Mucosa of rectum (tissue), 2 donors: ENCODE measurements at regions not wholly inside any gene's neighbourhood (a gene's known extent, or its start where the extent isn't known, plus 50 kb on each side); places are given as distances from the start of the nearest gene placed in this dataset.
"Not testable (repeated sequence)": the region's sequence is repeated elsewhere in the genome, so short reads cannot be mapped to it uniquely, and the experiment has no call there.

Experiments used
- H3K27ac ChIP-seq, 2 donors: one replicate each; pipeline ENCODE4 v1.7.0; 2013; ENCODE audit warnings: inconsistent platforms in 2 of 2, low read depth in 2 of 2, low read length in 2 of 2
- H3K27me3 ChIP-seq, 2 donors: one replicate each; pipeline ENCODE4 v1.7.0; 2013; ENCODE audit warnings: low read length in 2 of 2; ENCODE audit not compliant: control insufficient read depth in 2 of 2, insufficient read depth in 2 of 2
- H3K36me3 ChIP-seq, 2 donors: one replicate each; pipeline ENCODE4 v1.7.0; 2013; ENCODE audit warnings: low read length in 2 of 2; ENCODE audit not compliant: control insufficient read depth in 2 of 2, insufficient read depth in 2 of 2
- H3K4me1 ChIP-seq, 2 donors: one replicate each; pipeline ENCODE4 v1.7.0; 2013; ENCODE audit warnings: low read length in 2 of 2, mild to moderate bottlenecking in 1 of 2; ENCODE audit not compliant: control insufficient read depth in 2 of 2, insufficient read depth in 2 of 2
- H3K4me3 ChIP-seq, 2 donors: one replicate each; pipeline ENCODE4 v1.7.0; 2013; ENCODE audit warnings: low read length in 2 of 2
- H3K9ac ChIP-seq, 2 donors: one replicate each; pipeline ENCODE4 v1.7.0; 2013; ENCODE audit warnings: low read length in 2 of 2, low read depth in 1 of 2, mild to moderate bottlenecking in 1 of 2
- H3K9me3 ChIP-seq, 2 donors: one replicate each; pipeline ENCODE4 v1.7.0; 2013; ENCODE audit warnings: low read length in 2 of 2; ENCODE audit not compliant: control insufficient read depth in 2 of 2
- donor health status: healthy.
- donor health status: Normal muscosa, but diverticular disease.

GRCh38 chr21:14829685-14830084, 235.1 kb downstream of the NRIP1 start:
- H3K9me3 ChIP-seq: no peaks in the 10 kb centered on the region
- H3K4me1 ChIP-seq: no peaks in the 10 kb centered on the region
- H3K4me3 ChIP-seq: no peak overlapping the region
- H3K27me3 ChIP-seq: no peaks in the 10 kb centered on the region
- no peaks in the 10 kb centered on the region for H3K36me3 ChIP-seq
- no peak overlapping the region for H3K27ac ChIP-seq
- no peak overlapping the region for H3K9ac ChIP-seq

GRCh38 chr21:14827468-14827867, 237.3 kb downstream of the NRIP1 start:
- no peak overlapping the region for H3K9ac ChIP-seq
- no peaks in the 10 kb centered on the region for H3K27me3 ChIP-seq
- H3K27ac ChIP-seq: no peak overlapping the region
- H3K9me3 ChIP-seq: no peaks in the 10 kb centered on the region
- H3K4me1 ChIP-seq: no peaks in the 10 kb centered on the region
- no peak overlapping the region for H3K4me3 ChIP-seq
- H3K36me3 ChIP-seq: no peaks in the 10 kb centered on the region

- Histone ChIP-seq H3K27me3 (no peaks in the 10 kb centered on the region), H3K9ac (no peak overlapping the region), H3K27ac (no peak overlapping the region), H3K36me3 (no peaks in the 10 kb centered on the region), H3K4me3 (no peak overlapping the region), H3K9me3 (no peaks in the 10 kb centered on the region), H3K4me1 (no peaks in the 10 kb centered on the region)
Measured at GRCh38 chr21:14826630-14827029, 238.2 kb downstream of the NRIP1 start.

GRCh38 chr21:14825514-14825974, 239.3 kb downstream of the NRIP1 start:
- Histone ChIP-seq H3K9ac (no peak overlapping the region), H3K4me3 (no peak overlapping the region), H3K4me1 (no peaks in the 10 kb centered on the region), H3K27ac (no peak overlapping the region), H3K36me3 (no peaks in the 10 kb centered on the region), H3K9me3 (no peaks in the 10 kb centered on the region), H3K27me3 (no peaks in the 10 kb centered on the region)

- Histone ChIP-seq H3K9me3 (no peaks in the 10 kb centered on the region), H3K9ac (no peak overlapping the region), H3K4me1 (no peaks in the 10 kb centered on the region), H3K4me3 (no peak overlapping the region), H3K36me3 (no peaks in the 10 kb centered on the region), H3K27ac (no peak overlapping the region), H3K27me3 (no peaks in the 10 kb centered on the region)
Measured at GRCh38 chr21:14824126-14824525, 240.7 kb downstream of the NRIP1 start.

GRCh38 chr21:14817311-14817710, 247.5 kb downstream of the NRIP1 start:
- no peaks in the 10 kb centered on the region for H3K36me3 ChIP-seq
- no peak overlapping the region for H3K9ac ChIP-seq
- no peak overlapping the region for H3K4me3 ChIP-seq
- H3K27ac ChIP-seq: no peak overlapping the region
- peaks cover 0 to 3% of the 10 kb centered on the region in 2 donors for H3K9me3 ChIP-seq
- H3K4me1 ChIP-seq: no peaks in the 10 kb centered on the region
- no peaks in the 10 kb centered on the region for H3K27me3 ChIP-seq

- Histone ChIP-seq H3K9me3 (peaks cover 0 to 3% of the 10 kb centered on the region in 2 donors), H3K27ac (no peak overlapping the region), H3K4me1 (no peaks in the 10 kb centered on the region)
Measured at GRCh38 chr21:14814991-14815390, 249.8 kb downstream of the NRIP1 start.

GRCh38 chr21:14814282-14814681, 250.5 kb downstream of the NRIP1 start:
- H3K9me3 ChIP-seq: peaks cover 0 to 3% of the 10 kb centered on the region in 2 donors
- H3K4me1 ChIP-seq: no peaks in the 10 kb centered on the region
- no peak overlapping the region for H3K9ac ChIP-seq
- H3K27me3 ChIP-seq: no peaks in the 10 kb centered on the region
- no peak overlapping the region for H3K27ac ChIP-seq
- H3K36me3 ChIP-seq: no peaks in the 10 kb centered on the region
- no peak overlapping the region for H3K4me3 ChIP-seq

More at GRCh38 chr21:14814991-14815390, 249.8 kb downstream of the NRIP1 start:
- Histone ChIP-seq H3K4me3 (no peak overlapping the region), H3K9ac (no peak overlapping the region), H3K36me3 (no peaks in the 10 kb centered on the region), H3K27me3 (no peaks in the 10 kb centered on the region)

GRCh38 chr21:14804170-14804569, 258.1 kb upstream of the SAMSN1 start:
- H3K36me3 ChIP-seq, H3K4me3 ChIP-seq, H3K9me3 ChIP-seq, H3K4me1 ChIP-seq, H3K27ac ChIP-seq, H3K27me3 ChIP-seq, H3K9ac ChIP-seq: not testable (repeated sequence)

- Histone ChIP-seq H3K27me3 (no peaks in the 10 kb centered on the region), H3K4me1 (no peaks in the 10 kb centered on the region), H3K9ac (no peak overlapping the region), H3K9me3 (no peaks in the 10 kb centered on the region), H3K4me3 (no peak overlapping the region), H3K36me3 (no peaks in the 10 kb centered on the region), H3K27ac (no peak overlapping the region)
Measured at GRCh38 chr21:14797543-14797942, 251.4 kb upstream of the SAMSN1 start.

GRCh38 chr21:14787312-14787711, 241.2 kb upstream of the SAMSN1 start:
- no peaks in the 10 kb centered on the region for H3K27me3 ChIP-seq
- no peak overlapping the region for H3K9ac ChIP-seq
- no peaks in the 10 kb centered on the region for H3K4me1 ChIP-seq
- no peak overlapping the region for H3K4me3 ChIP-seq
- H3K9me3 ChIP-seq: no peaks in the 10 kb centered on the region
- H3K27ac ChIP-seq: no peak overlapping the region
- no peaks in the 10 kb centered on the region for H3K36me3 ChIP-seq
